Thyroid gland (tissue), 4 donors: ENCODE measurements at regions not wholly inside any gene's neighbourhood (a gene's known extent, or its start where the extent isn't known, plus 50 kb on each side); places are given as distances from the start of the nearest gene placed in this dataset.

Experiments
- CTCF ChIP-seq, 6 experiments: fragments of 200-600 bp in 3 of 6; fragments of 450-650 bp in 3 of 6; sonication (generic) in 3 of 6; IDR thresholded peaks; one replicate each; pipeline ENCODE4 v1.5.1; 2016 to 2019; ENCODE audit warnings: antibody characterized with exemption in 6 of 6, mild to moderate bottlenecking in 2 of 6, inconsistent platforms in 1 of 6, moderate library complexity in 1 of 6
- POLR2A ChIP-seq, 2 donors: fragments of 450-650 bp; IDR thresholded peaks; one replicate each; pipeline ENCODE4 v1.6.1; 2017; ENCODE audit warnings: antibody characterized with exemption in 2 of 2, mild to moderate bottlenecking in 2 of 2, moderate library complexity in 1 of 2

- no peak for TF ChIP-seq CTCF (IDR thresholded peaks at IDR 0.05)
- TF ChIP-seq POLR2A (IDR thresholded peaks at IDR 0.05), result no peak
These were observed 84.1 kb upstream of the PLEKHA5 start for GRCh38 chr12:19045426-19045825.
